ENCODE measurements at regions not wholly inside any gene's neighbourhood (a gene's known extent, or its start where the extent isn't known, plus 50 kb on each side); places are given as distances from the start of the nearest gene placed in this dataset.

DNA sequence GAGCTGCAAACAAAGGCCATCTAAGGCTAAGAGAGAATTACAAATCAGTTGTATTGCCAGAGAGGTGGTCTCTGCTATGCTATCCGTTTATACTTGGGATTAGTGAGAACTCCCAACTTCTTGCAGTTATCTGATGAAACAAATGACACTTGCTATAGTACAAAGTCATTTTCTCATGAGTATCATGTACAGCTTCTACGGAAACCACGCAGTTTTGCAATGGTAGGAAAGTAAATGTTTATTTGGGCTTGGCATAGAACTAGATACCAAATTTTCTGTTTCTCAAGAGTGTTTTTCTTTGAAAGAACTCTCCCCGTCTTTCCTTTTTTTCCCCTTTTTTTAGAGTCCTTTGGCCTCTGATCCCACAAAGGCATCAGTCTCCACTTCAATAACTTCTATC is 128.2 kb upstream of the ENPEP start:
- TF ChIP-seq, protein P1, sequence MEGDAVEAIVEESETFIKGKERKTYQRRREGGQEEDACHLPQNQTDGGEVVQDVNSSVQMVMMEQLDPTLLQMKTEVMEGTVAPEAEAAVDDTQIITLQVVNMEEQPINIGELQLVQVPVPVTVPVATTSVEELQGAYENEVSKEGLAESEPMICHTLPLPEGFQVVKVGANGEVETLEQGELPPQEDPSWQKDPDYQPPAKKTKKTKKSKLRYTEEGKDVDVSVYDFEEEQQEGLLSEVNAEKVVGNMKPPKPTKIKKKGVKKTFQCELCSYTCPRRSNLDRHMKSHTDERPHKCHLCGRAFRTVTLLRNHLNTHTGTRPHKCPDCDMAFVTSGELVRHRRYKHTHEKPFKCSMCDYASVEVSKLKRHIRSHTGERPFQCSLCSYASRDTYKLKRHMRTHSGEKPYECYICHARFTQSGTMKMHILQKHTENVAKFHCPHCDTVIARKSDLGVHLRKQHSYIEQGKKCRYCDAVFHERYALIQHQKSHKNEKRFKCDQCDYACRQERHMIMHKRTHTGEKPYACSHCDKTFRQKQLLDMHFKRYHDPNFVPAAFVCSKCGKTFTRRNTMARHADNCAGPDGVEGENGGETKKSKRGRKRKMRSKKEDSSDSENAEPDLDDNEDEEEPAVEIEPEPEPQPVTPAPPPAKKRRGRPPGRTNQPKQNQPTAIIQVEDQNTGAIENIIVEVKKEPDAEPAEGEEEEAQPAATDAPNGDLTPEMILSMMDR (IDR thresholded peaks at IDR 0.05) = no peak
- no peak for TF ChIP-seq POLR2A (IDR thresholded peaks at IDR 0.05)
